HuH-7.5 (cell line): ENCODE measurements at regions not wholly inside any gene's neighbourhood (a gene's known extent, or its start where the extent isn't known, plus 50 kb on each side); places are given as distances from the start of the nearest gene placed in this dataset.

Experiments
- DNase-seq: peaks from one replicate; pipeline ENCODE4 v3.0.0; 2011; ENCODE audit warnings: low spot score

DNA sequence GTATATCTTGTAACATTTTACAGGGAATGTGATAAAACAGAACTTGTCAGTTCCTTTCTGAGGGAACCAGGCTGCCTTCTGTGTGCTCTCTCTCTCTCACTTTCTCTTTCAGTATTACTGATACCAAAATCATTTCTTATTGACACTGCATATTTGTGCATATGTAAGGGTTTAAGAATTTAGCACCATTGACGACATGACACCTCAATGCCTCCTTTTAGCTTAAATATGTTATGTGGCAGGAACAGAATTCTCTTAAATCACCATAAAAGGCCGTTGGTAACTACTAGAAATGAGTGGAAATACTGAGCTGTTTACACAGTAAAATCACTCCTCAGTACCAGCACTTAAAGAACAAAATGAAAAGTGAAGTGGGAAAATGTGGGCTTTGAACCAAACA, 457.7 kb upstream of the SYT1 start:
- DNase-seq, result no peak

DNA sequence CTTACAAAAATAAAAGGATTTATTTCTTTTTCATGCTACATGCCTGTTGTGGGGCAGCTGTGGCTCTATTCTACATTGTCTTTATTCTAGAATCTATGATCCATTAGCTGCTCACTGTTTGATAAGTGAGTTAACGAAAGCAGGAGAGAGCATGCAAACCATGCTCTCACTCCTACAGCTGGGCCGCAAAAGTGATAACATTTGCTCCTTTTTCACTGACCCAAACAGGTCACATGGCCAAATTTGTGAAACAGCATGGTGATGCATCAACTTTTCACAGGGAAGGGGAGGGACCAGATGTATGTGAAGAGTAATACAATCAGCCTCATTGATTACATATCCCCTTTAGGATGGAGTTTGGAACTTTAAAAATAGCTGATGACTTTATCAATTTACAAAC, 456.9 kb upstream of the SYT1 start:
- no peak for DNase-seq

DNA sequence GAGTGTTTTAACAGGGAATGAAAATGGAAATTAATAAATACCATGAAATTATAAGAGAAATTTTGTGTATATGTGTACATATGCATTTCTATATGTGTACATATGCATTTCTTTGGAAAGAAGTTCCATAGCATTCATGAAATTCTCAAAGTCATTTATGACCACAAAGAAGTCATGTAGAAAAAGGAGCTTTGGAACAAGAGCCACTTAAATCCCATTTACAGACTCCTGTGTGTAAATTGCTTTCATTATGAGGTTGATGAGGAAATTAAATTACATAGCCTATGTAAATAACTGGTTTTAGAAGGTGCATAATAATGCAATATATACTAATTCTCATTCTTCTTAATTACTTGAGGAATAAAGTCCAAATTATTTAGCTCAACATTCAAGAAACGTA, 450.5 kb upstream of the SYT1 start:
- no peak for DNase-seq

DNA sequence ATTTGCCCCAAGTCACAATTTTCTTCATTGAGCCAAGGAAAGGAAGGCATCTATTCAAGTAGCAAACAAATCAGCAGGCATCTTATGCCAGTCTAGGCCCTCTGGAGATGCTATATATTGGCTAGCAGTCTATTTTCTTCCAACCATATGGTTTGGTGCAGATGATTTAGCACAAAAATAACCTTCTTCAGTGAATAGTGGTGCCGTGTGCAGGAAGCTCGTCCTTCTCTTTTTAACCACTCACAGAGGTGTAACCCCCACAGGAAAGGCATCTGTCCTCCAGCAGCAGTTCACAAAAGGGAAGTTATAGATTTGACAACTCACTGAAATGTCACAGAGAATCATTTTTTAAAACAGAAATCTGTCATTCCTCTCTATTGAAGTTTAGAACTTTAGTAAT, 445.7 kb upstream of the SYT1 start:
- DNase-seq, result no peak

DNA sequence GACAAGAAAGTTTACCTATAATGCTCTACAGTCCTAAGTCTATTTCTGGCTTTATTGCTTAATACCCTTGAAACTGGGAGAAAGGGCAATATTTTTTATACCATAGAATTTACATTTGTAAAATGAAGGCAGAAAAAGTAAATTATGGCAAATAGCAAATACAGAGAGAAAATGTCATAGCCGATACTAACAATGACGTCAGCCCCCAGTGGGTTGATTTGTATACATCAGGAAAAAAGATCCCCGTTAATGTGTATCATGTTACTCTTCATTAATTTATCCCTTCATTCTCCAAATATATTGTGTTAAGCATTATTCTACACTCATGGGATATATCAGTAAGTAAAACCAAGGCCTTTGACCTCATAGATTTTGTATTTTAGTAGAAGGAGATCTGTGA, 445.1 kb upstream of the SYT1 start:
- no peak for DNase-seq

DNA sequence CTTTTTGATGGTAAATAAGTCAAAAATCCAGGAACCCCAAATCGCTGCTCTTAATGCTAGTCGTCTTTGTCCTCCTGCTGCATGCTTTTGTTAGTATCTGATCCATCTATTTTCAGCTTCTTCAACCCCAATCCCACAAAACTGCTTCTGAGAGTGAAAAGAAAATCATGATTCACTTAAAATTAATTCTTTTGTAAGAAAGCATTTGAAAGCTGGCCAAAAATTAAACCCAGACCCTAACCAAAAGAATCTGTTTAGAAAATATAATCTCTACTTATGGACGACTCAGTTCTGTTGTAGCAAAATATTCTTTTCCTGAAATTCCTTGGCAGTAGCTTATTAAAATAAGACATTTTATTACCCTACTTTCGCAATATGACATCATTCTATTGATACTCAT, 443.6 kb upstream of the SYT1 start:
- DNase-seq, result no peak

DNA sequence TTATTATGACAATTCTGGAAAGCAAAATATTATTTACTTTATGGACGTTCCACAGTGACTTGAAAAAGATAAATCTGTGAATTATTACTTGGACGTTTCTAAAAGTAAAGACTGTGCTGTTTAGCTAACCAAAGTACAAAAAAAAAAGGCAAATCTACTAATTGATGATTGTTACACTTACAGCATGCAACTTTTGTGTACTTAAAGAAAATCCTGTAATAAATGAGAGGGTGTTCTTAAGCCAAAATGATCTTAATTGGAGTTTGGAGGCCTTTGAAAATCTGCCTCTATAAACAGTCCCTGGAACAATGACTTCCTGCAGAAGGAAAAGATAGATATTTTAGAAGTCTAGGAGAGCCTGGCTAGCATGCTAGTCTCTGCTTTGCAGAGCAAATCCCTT, 434.0 kb upstream of the SYT1 start:
- no peak for DNase-seq

DNA sequence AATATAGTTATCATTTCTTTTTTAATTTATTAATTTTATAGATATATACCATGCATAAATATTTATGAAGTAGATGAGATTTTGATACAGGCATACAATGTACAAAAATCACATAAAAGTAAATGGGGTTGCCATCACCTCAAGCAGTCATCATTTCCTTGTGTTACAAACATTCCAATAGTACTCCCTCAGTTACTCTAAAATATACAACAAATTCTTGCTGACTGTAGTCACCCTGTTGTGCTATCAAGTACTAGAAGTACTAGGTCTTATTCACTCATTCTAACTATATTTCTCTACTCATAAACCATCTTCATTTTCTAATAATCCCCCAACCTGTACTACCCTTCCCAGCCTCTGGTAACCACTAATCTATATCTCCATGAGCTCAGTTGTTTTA, 432.6 kb upstream of the SYT1 start:
- no peak for DNase-seq

DNA sequence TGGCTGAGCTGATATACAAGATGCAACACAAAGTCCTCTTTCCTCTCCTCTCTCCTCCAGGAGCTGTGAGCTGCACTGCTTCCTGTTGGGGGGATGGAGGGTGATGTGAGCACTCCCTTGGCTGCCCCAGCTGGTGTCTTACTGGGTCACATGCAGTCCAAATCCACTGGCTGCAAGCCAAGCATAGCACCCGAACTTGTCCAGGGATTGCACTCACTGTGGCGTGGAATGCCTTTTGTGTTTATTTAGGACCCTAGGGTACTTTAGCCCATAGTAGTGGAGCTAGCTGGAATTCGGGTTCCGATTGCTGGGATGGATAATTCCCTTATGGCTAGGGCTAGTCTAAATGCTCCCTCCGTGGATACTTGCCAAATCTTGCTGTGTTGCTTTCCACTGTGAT, 424.9 kb upstream of the SYT1 start:
- DNase-seq, result no peak

DNA sequence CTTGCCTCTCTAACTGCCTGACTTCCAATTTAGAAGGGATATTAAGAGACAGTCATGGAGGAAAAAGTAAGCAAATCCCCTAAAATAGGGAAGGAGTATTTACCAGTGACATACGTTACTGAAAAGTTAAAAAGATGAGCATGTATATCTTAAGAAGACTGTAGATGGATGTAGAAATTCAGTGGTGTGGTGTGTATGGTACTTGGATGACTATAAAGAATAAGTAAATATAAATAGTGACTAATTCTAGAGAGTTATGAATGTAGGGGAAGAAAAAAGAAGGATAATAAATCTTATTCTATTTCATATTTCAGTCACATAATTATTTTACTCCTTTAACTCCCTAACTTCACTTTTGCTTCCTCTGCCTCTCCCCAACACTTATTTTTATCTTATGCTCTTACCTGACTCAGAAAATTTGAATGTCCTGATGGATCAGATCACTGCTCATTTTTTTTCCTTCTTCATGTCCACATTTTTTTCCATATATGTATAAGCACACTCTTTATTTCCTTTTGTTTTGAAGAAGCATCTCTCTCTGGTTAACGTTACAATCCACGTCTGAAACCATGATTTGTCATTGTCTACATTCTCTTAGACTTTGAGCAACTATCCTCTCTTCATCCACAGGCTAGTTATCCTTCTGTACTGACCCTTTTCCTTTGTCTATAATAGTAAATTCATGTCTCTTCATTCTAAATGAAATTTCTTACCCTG, 422.7 kb upstream of the SYT1 start:
- DNase-seq, result no peak

DNA sequence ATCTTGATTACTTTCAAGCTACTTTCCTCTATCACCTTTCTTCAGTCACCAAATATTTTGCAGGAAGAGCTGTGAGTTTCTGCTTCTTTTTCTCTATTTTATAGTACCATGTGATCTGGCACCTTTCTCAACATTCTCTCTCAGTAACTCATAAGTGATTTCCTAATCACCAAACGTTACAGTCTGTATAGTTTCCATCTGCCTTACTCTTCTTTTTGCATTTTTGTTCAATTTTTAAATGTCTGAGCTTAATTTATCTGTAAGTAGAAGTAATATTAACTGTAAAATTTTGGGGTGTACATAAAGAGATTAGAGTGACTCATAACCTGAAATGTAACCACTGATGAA, 422.1 kb upstream of the SYT1 start:
- no peak for DNase-seq

DNA sequence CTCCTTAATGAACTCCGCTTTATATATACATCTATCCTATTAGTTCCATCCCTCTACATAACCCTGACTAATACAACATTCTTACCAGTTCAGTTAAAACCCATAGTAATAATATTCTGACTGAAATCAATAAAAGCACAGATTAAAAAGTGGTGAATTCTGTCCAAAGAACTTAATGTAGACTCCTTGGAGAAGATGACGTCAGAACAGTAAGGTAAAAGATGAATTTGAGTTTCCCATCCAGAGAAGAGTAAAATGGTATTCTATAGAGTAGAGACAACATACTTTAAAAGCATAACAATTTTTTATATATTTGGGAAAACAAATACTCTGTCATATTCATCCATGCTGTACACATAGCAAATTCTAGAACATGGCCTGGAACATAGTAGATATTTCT, 418.0 kb upstream of the SYT1 start:
- DNase-seq, result no peak

DNA sequence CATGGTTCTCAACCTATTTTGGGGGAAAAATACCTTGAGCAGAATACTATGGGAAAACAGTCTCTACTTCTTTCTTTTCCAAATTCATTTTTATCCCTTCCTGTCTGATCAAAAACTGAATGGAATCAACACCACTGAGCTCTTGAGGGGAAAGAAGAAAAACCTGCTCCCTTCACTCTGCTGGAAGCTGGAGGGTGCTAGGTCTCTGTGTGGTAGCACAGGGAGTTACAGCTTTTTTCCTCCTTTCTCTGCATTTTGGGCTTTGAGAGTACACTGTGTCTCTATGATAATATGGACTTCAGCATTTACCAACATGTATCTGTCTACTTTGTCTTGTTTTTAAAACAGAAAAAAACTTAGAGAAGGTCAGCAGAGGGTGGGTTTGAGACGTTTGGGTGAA, 417.2 kb upstream of the SYT1 start:
- DNase-seq, result no peak

DNA sequence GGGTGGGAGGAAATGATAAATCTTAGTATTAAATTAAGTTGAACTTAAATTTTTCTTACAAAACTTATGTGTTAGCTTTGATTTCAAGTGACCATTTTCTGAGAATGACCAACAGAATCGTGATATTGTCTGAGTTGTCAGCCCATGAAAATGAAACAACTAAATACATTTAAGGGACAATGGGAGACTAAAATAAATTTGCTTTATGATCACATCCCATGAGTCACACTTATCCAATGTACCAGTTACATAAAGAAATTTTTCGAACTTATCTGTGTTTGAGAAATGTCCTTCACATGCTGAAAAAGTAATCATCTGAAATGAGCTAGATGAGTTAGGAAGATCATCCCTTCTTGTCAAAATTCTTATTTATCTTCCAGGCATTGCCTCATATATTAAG, 415.9 kb upstream of the SYT1 start:
- no peak for DNase-seq

DNA sequence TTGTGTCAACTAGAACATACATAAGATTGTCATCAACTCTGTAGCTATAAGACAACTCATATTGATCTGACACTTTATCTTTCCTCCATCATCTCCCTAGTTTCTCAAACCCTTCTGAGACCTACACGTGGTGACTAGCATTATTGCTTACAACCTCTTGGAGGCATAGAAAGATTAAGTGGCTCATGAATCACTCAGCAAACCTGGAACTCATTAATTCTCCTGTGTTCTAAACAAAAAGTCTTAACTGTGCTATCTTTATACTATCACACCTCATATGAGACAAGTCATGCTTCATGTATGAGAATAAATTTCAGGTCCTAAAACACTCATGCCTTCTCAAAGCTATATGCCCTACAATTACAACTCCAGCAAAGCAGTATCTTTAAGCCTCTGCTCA, 408.6 kb upstream of the SYT1 start:
- DNase-seq, result no peak

DNA sequence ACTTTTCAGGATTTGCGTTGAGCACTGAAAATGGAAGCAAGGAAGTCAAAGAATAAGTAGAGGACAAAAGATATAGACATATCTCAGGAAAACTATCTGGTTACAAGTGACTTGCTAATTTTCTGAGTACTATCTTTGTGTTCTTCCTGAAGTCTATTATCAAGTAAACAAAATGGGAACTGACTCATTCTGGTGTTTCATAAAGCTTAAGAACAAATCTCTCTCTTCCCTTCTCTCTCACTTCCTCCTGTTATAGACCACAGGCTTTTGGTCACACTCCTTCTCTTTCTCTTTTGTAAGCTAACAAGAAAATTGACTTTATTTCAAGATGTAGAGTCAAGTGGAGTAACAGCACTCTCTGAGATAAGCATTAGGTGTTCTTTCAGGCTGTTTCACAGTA, 406.6 kb upstream of the SYT1 start:
- no peak for DNase-seq

DNA sequence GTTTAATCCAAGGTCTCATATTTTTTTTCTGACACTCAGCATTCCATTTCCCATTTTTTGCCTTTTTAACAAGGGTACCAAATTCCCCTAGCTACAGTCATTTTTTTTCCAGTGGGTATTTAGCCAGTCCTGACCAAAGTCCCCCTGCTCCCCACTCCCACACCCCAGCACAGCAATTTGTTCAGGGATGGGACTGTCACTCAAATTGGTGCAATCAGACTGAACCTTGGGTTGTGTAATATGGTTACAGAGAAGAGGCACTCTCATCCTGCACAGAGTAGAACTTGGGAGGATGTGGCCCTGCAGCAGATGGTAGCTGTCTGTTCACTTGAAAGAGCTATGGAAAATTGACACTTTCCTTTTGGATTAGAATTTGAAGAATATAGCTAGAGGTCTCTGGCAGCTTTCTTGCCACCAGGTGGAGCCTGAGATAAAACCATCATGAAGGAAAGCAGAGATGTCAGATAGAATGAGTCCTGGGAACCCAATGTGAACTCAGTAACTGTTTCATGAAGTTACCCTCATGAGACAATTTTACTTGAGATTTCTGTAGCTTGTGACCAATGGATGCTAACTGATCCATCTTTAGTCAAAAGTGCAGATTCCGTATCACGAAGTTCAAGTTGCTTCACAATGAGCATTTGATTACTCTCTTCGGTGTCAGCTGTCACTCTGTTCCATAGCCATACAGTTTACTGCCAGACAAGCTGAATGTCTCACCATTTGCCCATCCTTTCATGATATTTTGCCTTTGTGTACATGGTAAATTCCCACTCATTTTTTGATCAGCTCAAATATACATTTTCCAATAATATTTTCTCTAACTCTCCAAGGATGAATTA, 394.0 kb upstream of the SYT1 start:
- no peak for DNase-seq

DNA sequence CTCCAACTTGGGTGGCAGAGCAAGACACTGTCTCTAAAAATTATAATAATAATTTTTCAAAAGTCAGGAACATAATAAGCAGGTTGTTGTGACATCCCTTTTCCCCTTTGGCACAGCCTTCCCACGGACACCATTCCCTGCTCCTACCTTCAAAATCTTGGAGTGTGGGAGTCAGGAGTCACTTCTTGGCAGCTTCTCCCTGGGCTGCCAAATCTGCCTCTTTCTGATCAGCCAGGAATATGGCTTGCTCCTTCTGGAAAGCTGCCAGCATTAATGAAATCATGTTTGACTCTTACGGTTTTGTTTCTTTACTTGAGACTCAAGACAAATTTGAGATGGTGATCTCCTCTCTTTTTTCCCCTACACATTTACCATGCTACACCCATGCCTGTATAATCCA, 391.4 kb upstream of the SYT1 start:
- DNase-seq, result no peak

DNA sequence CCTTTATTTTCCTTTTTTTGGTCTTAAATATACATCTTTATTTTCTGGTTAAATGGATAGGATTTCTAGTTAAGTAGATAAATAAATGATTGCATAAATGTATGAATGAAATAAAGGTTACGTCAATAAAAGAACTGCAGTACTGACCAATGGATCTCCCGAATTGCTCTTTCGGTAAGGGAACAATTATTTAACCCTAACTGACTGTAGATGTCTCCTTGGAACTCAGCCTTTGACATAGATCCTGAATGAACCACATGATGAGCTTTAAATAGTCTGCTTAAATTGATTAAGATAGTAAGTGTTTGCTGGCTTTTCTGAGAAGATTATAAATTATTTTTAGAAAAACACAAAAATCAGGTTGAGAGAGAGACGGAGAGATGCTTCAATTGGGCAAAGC, 391.0 kb upstream of the SYT1 start:
- no peak for DNase-seq

DNA sequence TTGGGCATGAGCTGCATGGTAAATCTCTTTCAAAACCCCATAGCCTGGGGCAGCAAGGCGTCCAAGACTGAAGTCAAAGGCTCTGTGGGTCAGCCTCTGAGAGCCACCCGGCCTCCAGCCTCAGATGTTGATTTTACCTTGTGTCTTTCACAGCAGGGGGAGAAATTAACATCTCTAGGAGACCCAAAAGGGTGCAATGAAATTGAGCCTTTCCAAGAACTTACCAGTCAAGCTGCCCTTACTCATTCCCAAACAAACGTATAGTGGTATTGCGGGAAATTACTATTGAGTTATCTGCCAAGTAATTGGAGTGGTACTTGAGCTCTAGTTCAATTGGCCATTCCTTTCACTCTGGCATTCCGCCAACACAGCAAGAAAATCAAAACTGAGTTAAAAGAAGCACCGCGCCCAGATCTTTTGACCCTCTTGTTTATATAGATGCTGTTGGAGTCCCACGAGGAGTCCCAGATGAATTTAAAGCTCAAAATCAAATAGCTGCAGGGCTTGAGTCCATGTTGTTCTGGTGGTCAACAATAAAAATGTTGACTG, 380.7 kb upstream of the SYT1 start:
- no peak for DNase-seq

DNA sequence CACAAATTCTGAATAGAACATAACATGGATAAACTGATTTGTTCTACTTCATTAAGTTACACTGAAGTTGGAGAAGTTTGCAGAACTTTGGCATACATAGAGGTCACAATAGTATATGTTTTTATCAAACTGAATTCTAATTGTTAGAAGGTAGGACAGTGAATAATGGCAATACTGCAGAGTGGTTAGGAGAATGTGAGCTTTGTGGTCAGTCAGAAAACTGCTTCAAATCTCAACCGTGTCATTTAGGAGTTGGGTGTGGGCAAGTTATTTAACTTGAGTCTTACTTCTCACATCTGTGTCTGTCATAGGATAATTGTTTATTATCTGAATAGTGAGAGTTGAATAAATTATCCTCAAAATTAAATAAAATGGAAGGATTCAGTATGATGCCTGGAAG, 374.6 kb upstream of the SYT1 start:
- no peak for DNase-seq

DNA sequence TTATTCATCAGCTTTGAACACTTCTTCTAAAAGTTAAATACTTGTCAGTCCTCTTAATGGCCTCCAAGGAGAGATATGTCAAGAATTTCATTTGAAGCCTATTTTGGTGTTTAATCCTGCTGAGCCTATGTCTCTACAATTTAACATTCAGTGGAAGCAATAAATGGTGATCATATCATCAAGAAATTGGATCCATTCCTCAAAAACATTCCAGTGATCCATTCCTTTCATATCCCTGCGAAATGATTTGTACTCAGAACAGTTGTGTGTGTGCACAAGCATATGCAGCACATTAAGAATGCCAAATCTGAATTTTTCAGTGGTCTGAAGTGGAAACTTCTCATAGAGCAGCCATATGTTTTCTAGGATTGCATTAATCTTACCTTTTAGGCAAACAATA, 373.7 kb upstream of the SYT1 start:
- no peak for DNase-seq

DNA sequence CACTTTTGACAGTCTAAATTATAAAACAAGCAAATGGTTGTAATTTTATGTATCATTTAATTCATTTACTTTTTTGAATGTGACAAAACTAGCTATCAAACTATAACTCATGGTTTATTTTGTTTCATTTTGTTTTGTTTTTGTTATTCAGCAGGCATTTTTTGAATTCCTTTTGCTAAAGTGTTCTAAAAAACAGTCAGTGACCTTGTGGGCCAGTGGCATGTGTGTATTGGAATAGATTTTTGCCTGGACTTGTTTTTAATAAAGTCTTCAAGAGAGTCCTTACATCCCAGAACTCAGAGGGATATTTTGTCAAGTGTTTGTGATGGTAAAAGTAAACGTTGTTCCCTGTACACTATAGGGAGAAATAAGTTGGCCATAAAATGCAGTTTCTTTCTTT, 369.7 kb upstream of the SYT1 start:
- no peak for DNase-seq

DNA sequence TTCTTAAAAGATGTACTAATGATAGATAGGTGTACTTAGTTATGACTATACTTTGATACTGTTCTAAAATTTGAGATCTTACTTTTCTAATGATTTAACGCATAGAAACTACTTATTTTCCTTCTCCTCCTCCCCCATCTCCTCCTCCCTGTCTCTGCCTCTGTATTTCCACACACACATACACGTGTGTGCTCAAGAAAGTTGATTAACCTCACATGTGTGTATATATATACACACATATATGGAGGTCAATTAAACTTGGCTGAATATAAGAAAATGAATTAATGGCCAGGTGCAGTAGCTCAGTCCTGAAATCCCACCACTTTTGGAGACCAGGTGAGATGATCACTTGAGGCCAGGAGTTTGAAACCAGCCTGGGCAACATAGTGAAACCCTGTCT, 362.7 kb upstream of the SYT1 start:
- no peak for DNase-seq
